GM21390 (cell line): ENCODE measurements at regions not wholly inside any gene's neighbourhood (a gene's known extent, or its start where the extent isn't known, plus 50 kb on each side); places are given as distances from the start of the nearest gene placed in this dataset.

Experiments used
- ATAC-seq: cut with Tn5 transposase; IDR thresholded peaks from one replicate; pipeline ENCODE4 v1.9.1; 2021; ENCODE audit not compliant: unreplicated experiment

GRCh38 chr4:27474691-27475090 is 614.0 kb downstream of the STIM2 start:
- no peak for ATAC-seq

GRCh38 chr4:27484216-27484615 is 623.6 kb downstream of the STIM2 start:
- ATAC-seq: no peak

GRCh38 chr4:27490315-27490714 is 629.7 kb downstream of the STIM2 start:
- ATAC-seq: no peak

GRCh38 chr4:27490766-27491165 is 630.1 kb downstream of the STIM2 start:
- ATAC-seq: no peak

- ATAC-seq: no peak
These were observed 645.8 kb downstream of the STIM2 start for GRCh38 chr4:27506401-27506800.

GRCh38 chr4:27514711-27515110 is 654.1 kb downstream of the STIM2 start:
- no peak for ATAC-seq

- ATAC-seq: no peak
These were observed 654.5 kb downstream of the STIM2 start for GRCh38 chr4:27515140-27515539.

- ATAC-seq: no peak
These were observed 658.2 kb downstream of the STIM2 start for GRCh38 chr4:27518876-27519275.

- no peak for ATAC-seq
These were observed 663.6 kb downstream of the STIM2 start for GRCh38 chr4:27524224-27524623.

- ATAC-seq: no peak
These were observed 673.8 kb downstream of the STIM2 start for GRCh38 chr4:27534488-27534887.

- no peak for ATAC-seq
These were observed 707.8 kb downstream of the STIM2 start for GRCh38 chr4:27568236-27568951.

- no peak for ATAC-seq
These were observed 708.3 kb downstream of the STIM2 start for GRCh38 chr4:27568952-27569319.

- no peak for ATAC-seq
These were observed 714.1 kb downstream of the STIM2 start for GRCh38 chr4:27574743-27575142.

GRCh38 chr4:27577951-27578350 is 717.3 kb downstream of the STIM2 start:
- ATAC-seq: no peak

GRCh38 chr4:27592738-27593137 is 732.1 kb downstream of the STIM2 start:
- ATAC-seq: no peak

- ATAC-seq: no peak
These were observed 734.3 kb downstream of the STIM2 start for GRCh38 chr4:27594922-27595321.

- ATAC-seq: no peak
These were observed 735.1 kb downstream of the STIM2 start for GRCh38 chr4:27595571-27596360.

GRCh38 chr4:27602172-27602571 is 741.5 kb downstream of the STIM2 start:
- no peak for ATAC-seq

GRCh38 chr4:27604692-27605091 is 744.1 kb downstream of the STIM2 start:
- ATAC-seq: no peak

GRCh38 chr4:27616166-27616565 is 755.5 kb downstream of the STIM2 start:
- ATAC-seq: no peak

GRCh38 chr4:27619435-27619834 is 758.8 kb downstream of the STIM2 start:
- ATAC-seq: no peak

GRCh38 chr4:27620886-27621285 is 760.2 kb downstream of the STIM2 start:
- no peak for ATAC-seq

- no peak for ATAC-seq
These were observed 764.1 kb downstream of the STIM2 start for GRCh38 chr4:27624749-27625148.
